Activated naive CD4-positive, alpha-beta T cell treated with anti-CD3 and anti-CD28 coated beads, Interleukin-2, amount 50 U/mL, for 16 hours (primary cell): ENCODE measurements at regions not wholly inside any gene's neighbourhood (a gene's known extent, or its start where the extent isn't known, plus 50 kb on each side); places are given as distances from the start of the nearest gene placed in this dataset.
"Not testable (repeated sequence)": the region's sequence is repeated elsewhere in the genome, so short reads cannot be mapped to it uniquely, and the experiment has no call there.

ENCODE experiments used
- DNase-seq: peaks from one replicate; pipeline ENCODE4 v3.0.0-alpha.2; 2020

GRCh38 chr5:92665506-92665905 lies 915.5 kb downstream of the NR2F1-AS1 start:
- DNase-seq = no peak

DNA sequence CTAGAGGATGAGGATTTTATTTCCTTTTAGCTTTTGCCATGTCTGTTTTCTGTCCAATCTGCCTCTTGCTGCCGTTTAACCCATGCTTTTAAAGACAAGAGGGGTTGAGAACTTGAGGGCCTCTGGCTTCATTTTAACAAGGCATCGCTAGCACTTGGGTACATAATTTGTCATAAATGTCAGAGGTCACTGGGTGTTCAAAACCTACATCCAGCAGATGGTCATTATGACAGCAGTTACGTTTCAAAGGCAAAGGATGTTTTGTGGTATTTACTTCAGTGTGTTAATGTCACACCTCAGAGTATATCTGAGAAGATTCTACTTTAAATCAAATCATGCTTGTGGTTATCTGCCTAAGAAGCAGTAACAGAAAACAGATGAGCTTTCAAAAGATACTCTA lies 918.3 kb downstream of the NR2F1-AS1 start:
- DNase-seq = no peak

DNA sequence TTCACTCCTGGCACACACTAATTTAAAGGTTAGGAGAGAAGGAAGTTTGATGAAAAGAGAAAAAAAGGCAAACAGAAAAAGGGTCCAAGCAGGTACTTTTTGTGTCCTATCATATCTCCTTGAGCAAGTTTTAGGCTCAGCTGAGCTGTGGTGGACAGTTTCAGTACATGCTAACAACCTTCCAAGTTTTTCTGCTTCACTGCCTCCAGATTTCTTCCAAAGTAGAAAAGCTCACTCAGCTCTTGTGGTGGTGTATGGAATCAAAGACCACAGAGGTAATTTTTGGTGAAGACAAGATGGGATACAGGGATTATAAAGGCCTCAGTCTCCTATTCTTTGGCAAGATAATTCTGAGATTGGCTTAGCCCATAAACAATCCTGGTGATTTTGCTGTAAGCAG lies 921.8 kb downstream of the NR2F1-AS1 start:
- DNase-seq = no peak

DNA sequence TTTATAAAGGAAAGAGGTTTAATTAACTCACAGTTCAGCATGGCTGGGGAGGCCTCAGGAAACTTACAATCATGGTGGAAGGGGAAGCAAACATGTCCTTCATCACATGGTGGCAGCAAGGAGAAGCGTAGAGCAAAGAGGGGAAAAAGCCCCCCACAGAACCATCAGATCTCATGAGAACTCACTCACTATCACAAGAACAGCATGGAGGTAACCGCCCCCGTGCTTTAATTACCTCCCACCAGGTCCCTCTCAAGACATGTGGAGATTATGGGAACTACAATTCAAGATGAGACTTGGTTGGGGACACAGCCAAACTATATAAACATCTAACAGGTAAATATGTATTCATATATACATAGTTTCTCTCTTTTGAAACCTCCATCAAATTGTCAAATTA lies 926.4 kb downstream of the NR2F1-AS1 start:
- not testable (repeated sequence) for DNase-seq

GRCh38 chr5:92653730-92654461 lies 927.1 kb downstream of the NR2F1-AS1 start:
- no peak for DNase-seq

DNA sequence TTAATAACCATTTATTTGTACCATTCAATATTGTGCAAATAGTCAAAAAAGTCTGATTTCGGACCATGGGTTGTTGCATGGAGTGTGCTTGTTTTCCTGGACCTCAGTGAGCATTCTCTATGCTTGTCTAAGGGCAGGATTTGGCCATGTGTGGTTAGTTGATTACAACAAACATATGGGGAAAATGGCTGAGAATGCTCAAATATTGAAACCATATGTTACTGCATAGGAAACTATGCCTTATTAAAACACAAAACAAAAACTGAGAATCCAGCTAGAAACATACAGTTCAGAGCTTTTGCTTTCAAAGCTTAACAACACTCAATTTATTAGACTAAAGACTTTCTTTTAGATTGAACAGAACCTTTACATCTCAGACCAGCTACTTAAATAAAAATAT lies 928.3 kb downstream of the NR2F1-AS1 start:
- DNase-seq = no peak

DNA sequence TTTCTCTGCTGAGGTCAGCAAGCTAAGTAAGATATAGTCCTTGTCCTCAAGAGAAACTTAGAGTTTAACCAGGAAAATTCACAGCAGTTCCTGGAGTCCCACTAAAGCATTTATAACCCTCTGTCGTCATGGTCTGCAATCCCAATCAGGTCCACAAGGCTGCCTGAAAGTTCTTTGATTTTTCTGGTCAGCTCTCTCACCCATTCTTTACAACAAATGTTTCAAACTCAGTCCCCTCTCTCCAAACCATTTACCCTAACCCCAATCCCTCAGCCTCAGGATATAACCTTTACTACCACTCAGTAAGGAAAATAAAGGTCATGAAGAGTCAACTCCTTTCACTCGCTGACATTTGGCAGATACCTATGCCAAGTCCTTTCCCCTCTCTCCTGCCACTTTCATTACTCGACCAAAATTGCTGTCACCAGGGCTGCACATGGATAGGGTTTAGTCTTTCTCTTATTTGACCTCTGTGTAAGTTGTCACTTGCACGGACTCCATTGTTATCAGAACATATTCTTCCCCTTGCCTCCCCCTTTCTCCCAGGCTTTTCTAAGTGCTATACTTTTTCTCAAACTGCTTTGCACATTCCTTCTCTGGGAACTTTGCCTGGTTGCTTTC lies 936.6 kb downstream of the NR2F1-AS1 start:
- DNase-seq = no peak

- no peak for DNase-seq
These were observed 939.7 kb downstream of the NR2F1-AS1 start for GRCh38 chr5:92641031-92641962.

DNA sequence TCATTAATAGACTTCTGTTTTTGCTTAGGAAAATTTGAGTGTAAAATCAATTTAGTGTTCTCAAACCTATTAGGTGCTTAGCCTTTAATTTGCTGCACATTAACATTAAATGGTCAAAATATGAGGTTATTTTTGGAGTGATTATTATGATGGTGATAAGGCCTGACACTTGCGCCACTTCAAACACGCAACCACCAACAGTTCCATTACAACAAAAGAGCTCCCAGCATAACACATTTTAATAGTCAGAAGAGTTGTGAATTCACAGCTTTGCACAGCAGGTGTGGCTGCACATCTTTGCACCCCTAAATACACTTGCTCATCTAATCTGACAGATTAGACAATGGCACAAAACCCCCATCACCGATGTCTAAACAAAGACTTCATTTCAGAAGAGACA lies 940.7 kb downstream of the NR2F1-AS1 start:
- no peak for DNase-seq

DNA sequence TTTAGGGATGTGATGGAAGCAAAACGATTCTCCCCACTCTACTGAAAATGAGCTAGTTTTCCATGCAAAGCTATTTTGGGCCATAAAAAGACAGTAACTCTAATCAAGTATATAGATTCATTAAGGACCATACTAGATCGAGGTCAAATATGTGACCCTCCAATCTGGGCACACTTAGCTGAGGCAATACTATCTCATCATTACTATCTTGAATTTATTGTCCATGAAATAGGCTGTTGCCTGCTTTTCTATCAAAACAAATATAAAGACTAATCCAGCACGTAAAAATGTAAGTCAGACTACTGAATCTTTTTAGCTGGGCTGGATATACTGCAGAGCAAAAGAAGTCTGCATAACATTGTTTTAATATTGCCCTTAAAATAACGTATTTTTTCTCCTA lies 943.1 kb downstream of the NR2F1-AS1 start:
- DNase-seq = no peak

DNA sequence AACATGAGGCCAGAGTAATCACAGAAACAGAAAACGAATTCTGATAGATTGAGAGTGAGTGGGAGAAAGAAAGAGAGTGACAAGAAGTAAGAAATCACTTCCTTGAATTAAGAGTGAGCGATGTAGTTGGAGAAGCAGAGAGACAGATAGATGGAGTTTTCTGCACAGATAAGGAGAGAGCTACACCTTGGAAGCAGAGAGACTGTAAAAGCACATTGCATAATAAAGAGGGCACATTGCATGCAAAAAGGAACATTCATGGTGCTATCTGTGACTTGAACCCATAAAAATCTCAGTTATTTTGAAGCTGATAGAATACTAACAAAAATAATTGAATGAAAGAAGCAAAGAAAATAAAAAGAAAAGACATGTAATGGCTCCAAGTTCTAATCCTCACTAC lies 943.8 kb downstream of the NR2F1-AS1 start:
- no peak for DNase-seq

DNA sequence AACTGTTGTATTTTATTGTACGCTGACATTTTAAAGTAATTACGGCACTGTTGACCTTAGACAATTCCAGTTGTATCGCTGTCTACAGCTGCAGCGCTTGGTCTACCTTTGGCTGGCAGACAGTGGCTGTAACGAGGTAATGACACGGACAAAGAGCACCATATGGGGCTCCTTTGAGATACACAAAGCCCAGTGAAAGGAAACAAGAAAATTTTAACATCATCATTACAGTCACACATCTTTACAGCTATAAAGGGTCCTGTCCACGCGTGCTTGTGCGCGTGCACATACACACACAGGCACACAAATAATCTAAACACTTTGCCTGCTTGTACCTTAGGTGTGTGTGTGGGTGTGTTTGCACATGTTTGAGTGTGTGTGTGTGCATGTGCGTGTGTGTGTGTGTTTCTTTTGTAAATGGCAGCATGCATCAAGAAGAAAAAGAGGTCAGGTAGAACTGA lies 946.0 kb downstream of the NR2F1-AS1 start:
- no peak for DNase-seq

DNA sequence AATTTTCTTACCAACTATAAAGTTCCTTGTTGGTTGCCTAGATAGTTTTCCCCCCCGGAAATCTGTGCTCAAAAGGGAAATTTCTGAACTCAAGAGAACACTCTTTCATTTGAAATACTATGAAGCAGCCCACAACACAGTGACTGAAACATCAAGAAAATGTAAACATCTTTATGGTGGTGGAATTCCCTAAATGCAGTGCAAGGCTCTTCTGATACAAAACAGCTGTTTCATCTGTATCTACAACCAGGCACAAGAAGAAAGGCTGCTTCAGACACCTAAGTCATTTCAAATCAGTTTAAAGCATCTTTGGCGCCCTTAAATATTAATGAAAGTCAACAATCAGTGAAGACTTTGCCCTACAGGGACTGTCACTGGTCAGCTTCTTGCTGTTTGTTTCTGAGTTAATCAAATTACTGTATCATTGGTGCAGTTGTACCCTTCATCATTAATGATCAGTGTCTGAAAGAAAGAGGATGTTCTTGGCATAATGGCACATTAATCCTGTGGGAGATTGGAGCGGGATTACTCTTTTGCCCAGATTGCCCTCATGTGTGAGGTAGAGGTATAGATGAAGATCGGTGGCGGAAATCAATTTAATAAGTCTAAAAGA lies 947.0 kb downstream of the NR2F1-AS1 start:
- no peak for DNase-seq

GRCh38 chr5:92633176-92633575 lies 947.8 kb downstream of the NR2F1-AS1 start:
- DNase-seq = no peak

GRCh38 chr5:92631237-92631701 lies 949.8 kb downstream of the NR2F1-AS1 start:
- DNase-seq = not testable (repeated sequence)

DNA sequence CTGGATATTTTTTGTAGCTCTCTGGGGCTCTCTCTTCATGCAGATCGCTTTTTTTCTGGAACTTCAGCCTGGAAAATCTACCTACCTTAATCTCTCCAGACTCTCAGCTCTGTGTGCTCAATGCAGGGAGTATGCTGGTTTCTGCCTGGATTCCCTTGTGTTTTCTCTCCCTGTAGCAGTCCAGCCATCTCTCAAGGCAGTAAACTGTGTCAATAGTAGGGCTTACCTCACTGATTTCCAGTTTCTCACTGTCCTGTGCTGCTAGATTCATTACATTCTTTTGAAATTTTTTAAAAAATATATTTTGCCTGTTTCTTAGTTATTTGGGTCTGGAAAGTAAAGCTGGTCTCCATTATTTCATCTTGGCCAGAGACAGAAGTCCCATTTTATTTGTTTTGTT lies 951.4 kb downstream of the NR2F1-AS1 start:
- DNase-seq = no peak

GRCh38 chr5:92629000-92629399 lies 952.0 kb downstream of the NR2F1-AS1 start:
- no peak for DNase-seq

DNA sequence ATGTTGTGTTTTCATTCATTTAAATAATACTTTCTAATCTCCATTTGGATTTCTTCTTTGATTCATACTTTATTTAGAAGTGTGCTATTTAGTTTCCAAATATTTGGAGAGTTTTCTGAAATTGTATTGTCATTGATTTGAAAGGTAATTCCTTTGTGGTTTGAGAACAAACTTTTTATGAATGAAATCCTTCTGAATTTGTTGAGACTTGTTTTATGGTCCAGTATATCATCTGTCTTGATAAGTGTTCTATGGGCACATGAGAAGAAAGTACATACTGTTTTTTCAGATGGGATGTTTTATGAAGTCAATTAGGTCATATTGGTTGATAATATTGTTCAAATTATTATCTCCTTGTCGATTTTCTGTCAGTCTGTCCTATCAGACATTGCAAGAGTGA lies 953.8 kb downstream of the NR2F1-AS1 start:
- no peak for DNase-seq

DNA sequence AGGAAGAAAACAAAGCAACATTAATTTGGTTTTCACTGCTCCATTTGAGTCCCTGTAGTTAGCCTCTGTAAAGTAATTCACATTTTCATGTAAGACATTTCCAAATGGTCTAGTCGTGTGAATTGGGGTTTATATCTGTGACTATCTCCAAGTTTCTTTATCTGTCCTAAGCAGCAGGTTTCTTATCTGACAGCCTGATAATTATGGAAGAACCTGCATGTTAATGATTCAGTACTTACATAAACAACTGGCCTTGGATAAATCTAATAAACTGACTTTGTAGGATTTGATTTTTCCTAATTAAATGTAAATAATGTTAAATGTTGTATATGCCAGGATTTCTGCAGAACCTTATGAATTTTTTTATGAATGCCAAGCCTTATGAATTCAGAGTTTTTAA lies 964.9 kb downstream of the NR2F1-AS1 start:
- no peak for DNase-seq

DNA sequence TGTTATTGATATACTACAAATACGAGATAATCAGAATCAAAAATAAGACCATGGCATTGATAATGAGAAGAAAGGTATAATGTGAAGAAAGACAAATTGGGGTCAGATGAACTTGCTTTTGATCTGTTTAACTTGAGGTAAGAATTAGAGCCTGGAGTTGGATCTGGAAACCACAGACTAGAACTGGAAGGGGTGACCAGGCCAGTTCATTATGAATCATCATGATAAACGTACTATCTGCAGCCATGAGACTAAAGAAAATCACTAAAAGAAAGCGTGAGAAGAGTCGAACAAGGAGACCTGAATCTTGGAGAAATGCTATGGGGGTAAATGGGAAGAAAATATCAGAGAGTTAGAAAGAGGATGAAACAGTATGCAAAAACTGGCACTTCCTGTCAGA lies 967.5 kb downstream of the NR2F1-AS1 start:
- no peak for DNase-seq

- DNase-seq = not testable (repeated sequence)
These were observed 970.6 kb downstream of the NR2F1-AS1 start for GRCh38 chr5:92610435-92610834.

- no peak for DNase-seq
These were observed 975.4 kb downstream of the NR2F1-AS1 start for GRCh38 chr5:92605591-92605990.

DNA sequence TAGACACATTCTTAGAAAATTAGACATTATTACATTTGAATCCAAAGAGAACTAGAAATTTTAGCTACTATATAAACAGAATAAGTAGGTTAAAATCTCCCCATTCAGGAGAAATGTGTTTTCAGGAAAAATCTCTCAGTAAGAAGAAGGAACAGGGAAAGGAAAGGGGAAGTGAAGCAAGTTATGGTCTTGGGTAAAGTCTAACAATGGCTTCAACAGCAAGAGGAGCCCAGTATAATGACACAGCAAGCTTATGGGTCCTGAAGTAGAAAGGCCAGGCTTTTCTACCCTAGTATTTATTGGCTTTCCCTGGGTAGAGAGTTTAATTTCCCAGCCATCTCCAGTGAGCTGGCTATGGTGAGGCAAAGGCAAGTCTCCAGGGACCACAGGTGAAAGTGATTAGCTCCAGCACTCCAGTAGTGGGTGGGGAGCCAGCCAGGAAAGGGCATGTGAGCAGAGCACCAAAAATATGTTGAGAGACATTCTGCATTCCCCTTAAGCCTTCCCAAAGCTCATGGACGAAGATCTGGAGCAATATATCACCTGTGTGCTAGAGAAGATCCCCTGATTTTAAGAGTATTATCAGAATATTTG lies 981.7 kb downstream of the NR2F1-AS1 start:
- DNase-seq = no peak
